NCI-H774 (cell line): ENCODE measurements at regions not wholly inside any gene's neighbourhood (a gene's known extent, or its start where the extent isn't known, plus 50 kb on each side); places are given as distances from the start of the nearest gene placed in this dataset.
"Not testable (repeated sequence)": the region's sequence is repeated elsewhere in the genome, so short reads cannot be mapped to it uniquely, and the experiment has no call there.

Source experiments
- DNase-seq: peaks from one replicate; lab custom pipeline; 2025; lab: John Stamatoyannopoulos, UW

- no peak for DNase-seq
These were observed 1337.9 kb downstream of the PLA2G4A start for GRCh38 chr1:188166654-188167053.

- peak; percentile 47 for DNase-seq
These were observed 1341.2 kb downstream of the PLA2G4A start for GRCh38 chr1:188169971-188170370.

GRCh38 chr1:188170411-188170810, 1341.7 kb downstream of the PLA2G4A start:
- DNase-seq: peak; percentile 47

- peak; percentile 6 for DNase-seq
These were observed 1342.2 kb downstream of the PLA2G4A start for GRCh38 chr1:188170935-188171334.

DNA sequence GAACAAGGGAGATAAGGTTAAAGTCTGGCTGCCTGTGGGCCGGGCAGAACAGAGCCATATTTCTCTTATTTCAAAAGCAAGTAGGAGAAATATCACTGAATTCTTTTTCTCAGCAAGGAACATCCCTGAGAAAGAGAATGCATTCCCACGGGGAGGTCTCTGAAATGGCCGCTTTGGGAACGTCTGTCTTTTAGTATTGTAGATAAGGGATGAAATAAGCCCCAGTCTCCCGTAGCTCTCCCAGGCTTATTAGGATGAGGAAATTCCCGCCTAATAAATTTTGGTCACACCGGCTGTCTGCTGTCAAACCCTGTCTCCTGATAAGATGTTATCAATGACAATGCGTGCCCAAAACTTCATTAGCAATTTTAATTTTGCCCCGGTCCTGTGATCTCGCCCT, 1353.3 kb downstream of the PLA2G4A start:
- not testable (repeated sequence) for DNase-seq

GRCh38 chr1:188188317-188188716, 1359.6 kb downstream of the PLA2G4A start:
- no peak for DNase-seq

DNA sequence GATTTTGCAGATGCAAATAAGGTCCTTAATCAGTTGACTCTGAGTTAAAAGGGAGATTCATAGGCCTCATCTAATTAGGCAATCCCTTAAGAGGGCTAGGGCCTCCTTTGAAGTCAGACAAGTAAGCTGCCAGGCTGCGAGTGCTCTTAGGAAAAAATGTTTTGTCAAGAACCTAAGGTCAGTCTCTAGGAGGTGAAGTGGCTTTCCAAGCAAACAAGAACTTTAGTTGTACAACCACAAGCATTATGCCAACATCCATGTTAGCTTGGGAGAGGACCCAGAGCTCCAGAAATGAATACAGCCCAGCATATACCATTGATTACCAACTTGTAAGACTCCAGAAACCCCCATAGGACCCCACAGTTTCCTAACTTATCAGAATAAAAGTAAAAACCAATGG, 1366.2 kb downstream of the PLA2G4A start:
- no peak for DNase-seq

- no peak for DNase-seq
These were observed 1389.5 kb downstream of the PLA2G4A start for GRCh38 chr1:188218289-188218688.

DNA sequence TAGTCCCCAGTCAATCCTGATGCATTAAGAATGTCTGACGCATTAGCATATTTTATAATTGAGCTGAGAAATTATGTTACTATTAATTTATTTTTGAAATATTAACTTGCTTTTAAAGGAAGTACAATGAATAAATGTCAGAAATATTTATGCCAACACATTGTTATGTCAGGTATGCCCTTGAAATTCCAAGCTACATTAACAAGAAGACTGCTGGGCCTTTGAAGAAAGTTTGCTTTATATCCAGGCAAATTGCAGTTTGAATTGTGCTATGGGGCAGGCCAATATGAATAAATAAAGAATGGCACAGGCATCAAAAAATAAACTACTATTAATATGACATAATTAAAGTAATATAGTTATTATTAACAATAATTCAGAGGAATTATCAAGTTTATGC, 1391.3 kb downstream of the PLA2G4A start:
- no peak for DNase-seq

DNA sequence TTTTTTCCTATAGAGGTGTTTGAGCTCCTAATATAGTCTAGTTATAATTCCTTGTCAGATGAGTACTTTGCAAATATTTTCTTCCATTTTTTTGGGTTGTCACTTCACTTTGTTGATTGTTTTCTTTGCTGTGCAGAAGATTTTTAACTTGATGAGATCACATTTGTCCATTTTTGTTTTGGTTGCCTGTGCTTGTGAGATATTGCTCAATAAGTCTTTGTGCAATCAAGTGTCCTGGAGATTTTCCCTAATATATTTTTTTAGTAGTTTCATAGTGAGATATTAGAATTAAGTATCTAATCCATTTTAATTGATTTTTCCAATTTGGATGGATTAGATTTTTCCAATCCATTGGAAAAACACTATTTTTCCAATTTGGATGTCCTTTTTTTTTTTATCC, 1395.5 kb downstream of the PLA2G4A start:
- DNase-seq: no peak

DNA sequence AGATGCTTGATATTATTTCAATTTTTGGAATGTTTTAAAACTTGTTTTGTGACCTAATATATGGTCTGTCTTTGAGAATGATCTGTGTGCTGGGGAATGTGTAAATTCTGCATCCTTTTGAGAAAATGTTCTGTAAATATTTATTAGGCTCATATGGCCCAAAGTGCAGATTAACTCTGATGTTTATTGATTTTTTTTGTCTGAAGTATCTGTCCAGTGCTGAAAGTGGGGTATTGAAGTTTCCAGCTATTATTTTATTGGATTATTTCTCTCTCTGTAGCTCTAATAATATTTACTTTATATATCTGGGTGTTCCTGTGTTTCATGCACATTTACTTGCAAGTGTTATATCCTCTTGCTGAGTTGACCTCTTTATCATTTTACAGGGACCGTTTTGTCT, 1397.2 kb downstream of the PLA2G4A start:
- DNase-seq: no peak

GRCh38 chr1:188228623-188229022, 1399.9 kb downstream of the PLA2G4A start:
- no peak for DNase-seq

- no peak for DNase-seq
These were observed 1409.0 kb downstream of the PLA2G4A start for GRCh38 chr1:188237573-188238348.

DNA sequence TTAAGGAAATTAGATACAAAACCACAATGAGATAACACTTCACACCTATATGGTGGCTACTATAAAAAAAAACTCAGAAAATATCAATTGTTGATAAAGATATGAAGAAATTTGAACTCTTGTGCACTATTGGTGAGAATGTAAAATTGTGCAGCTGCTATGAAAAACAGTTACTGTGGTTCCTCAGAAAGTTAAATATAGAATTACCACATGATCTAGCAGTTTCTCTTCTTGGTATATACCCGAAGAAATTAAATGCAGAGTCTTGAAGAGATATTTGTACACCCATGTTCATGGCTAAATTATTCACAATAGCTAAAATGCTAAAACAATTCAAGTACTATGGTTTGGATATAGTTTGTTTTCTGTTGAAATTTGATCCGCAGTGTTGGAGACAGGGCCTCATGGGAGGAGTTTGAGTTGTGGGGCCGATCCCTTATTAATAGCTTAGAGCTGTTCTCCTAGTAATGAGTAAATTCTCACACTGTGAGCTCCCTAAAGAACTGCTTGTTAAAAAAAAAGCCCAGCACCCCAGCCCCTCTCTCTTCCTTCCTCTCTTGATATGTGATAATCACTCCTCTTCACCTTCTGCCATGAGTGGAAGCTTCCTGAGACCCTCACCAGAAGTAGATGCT, 1412.1 kb downstream of the PLA2G4A start:
- no peak for DNase-seq

GRCh38 chr1:188241629-188242028, 1412.9 kb downstream of the PLA2G4A start:
- no peak for DNase-seq

DNA sequence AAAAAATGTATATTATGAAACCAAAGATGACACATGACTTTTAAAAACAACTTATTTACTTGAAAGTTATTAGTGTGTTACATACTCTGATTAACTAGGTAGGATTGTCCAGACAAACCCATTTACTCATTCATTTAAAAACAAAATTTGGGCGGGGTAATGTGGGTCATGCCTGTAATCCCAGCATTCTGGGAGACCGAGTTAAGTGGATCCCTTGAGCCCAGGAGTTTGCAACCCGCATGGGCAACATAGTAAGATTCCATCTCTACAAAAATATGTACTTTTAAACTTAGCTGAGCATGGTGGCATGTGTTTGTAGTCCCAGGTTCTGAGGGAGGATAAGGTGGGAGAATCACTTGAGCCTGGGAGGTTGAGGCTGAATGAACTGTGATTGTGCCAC, 1414.7 kb downstream of the PLA2G4A start:
- no peak for DNase-seq

- no peak for DNase-seq
These were observed 1415.9 kb downstream of the PLA2G4A start for GRCh38 chr1:188244681-188245080.

GRCh38 chr1:188247255-188247654, 1418.5 kb downstream of the PLA2G4A start:
- DNase-seq: no peak

DNA sequence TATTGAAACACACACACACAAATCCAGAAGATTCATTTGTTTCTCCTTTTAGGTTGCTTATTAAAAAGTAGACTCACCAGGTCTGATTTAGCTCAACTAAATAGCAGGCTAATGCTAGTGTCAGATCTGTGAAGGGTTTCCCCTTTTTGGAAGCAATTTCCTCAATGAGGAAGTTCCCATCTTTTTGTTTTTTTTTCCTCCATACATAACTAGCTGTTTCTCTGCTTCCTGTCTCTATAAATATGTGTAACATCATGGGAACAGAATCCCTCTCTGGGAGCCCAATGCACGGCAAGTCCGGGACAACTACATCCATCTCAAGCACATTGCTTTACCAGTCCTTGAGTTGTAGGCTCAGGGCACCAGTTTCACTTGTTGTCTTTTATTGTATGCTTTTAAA, 1421.1 kb downstream of the PLA2G4A start:
- DNase-seq: no peak

DNA sequence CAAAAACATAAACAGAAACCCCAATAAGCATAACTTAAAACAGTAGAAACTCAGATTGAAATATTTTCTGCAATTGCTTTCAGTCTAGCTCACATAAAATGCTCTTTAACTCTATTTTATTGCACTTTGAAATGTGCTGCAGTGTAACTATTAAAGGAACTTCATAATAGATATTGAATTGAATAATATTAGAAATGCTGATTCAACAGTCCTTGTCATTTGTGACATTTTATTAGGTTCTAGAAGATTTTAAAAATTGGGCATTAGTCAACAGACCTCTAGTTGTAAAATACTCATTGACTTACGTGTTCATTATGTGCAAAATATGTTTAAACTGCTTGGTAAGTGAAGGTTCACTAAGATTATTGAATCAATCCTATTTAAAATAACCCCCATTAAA, 1422.3 kb downstream of the PLA2G4A start:
- DNase-seq: no peak

DNA sequence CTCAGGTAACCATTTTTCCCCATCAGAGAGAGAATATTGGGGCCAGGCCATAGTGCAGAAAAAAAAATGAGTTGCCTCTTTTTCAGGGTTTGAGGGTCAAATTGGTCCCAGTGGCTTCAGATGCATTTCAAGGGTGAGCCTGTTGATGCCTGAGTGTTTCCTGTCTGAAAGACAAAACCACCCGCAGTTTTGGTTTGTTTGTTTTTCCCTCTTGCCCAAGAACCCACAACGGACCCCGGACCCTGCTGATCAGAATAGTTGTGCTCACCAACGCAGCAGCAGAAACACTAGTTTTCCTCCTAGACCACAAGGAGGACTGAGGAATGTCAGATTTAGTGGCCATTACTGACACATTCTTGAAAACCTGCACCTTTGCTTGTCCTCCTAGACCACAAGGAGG, 1433.1 kb downstream of the PLA2G4A start:
- DNase-seq: no peak

DNA sequence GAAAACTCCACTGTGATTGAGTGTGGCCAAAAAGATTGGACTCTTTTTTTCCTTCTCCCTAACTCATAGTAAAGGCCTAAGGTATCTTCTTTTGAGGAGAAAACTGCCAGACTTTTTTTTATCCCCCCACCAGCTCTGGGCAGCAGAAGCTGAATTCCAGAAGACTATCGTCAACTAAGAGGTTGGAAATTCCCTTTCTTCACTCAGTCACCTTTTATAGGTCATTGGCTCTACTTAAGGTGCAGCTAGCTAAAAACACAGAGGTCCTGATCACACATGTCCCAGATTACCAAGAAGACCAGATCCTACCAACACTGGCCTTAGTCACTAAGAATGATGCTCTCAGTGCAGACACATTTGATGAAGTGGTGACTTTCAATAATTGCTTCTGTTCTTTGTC, 1441.2 kb downstream of the PLA2G4A start:
- no peak for DNase-seq

- DNase-seq: no peak
These were observed 1441.7 kb downstream of the PLA2G4A start for GRCh38 chr1:188270497-188270896.

DNA sequence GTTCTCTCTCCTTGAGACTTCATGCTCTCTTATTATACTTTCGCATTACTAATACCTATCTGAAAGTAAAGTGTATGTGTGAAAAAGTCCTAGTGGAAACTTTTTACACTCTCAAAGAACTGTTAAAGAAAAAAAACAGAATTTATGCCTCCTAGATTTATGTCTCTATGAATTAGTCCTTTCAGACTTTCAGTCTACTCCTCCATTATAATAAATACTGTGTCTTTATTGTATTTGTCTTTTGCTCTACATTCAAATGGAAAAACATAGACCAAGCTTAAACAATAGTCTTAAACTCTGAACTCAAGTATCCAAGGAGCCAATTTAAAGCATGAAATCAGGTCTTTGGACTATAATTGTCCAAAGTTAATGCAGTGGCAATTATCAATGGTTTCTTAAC, 1449.0 kb downstream of the PLA2G4A start:
- DNase-seq: no peak
